Immature natural killer cell (primary cell): ENCODE measurements at regions not wholly inside any gene's neighbourhood (a gene's known extent, or its start where the extent isn't known, plus 50 kb on each side); places are given as distances from the start of the nearest gene placed in this dataset.

Experiments used
- DNase-seq, 3 donors: peaks; one replicate each; pipeline ENCODE4 v3.0.0; 2022; ENCODE audit warnings: mixed read lengths in 1 of 3
- H3K27ac Mint-ChIP-seq, 6 donors: one replicate each; pipeline ENCODE4 v1.8.0; 2020; ENCODE audit warnings: mixed read lengths in 6 of 6, mild to moderate bottlenecking in 5 of 6, inconsistent platforms in 4 of 6, moderate library complexity in 3 of 6
- H3K27me3 Mint-ChIP-seq, 3 donors: one replicate each; pipeline ENCODE4 v1.8.0; 2020 to 2021; ENCODE audit warnings: low read depth in 3 of 3, mild to moderate bottlenecking in 3 of 3, mixed read lengths in 3 of 3, moderate library complexity in 3 of 3, inconsistent platforms in 1 of 3
- H3K36me3 Mint-ChIP-seq, 3 donors: one replicate each; pipeline ENCODE4 v1.8.0; 2020; ENCODE audit warnings: mixed read lengths in 3 of 3, inconsistent platforms in 2 of 3, mild to moderate bottlenecking in 2 of 3
- H3K4me1 Mint-ChIP-seq, 2 donors: one replicate each; pipeline ENCODE4 v1.8.0; 2020; ENCODE audit warnings: inconsistent platforms in 2 of 2, mild to moderate bottlenecking in 2 of 2, mixed read lengths in 2 of 2, moderate library complexity in 1 of 2
- H3K4me3 Mint-ChIP-seq, 5 donors: one replicate each; pipeline ENCODE4 v1.8.0; 2020; ENCODE audit warnings: mild to moderate bottlenecking in 5 of 5, mixed read lengths in 5 of 5, inconsistent platforms in 3 of 5, moderate library complexity in 3 of 5
- H3K9me3 Mint-ChIP-seq, 6 donors: one replicate each; pipeline ENCODE4 v1.8.0; 2020; ENCODE audit warnings: mild to moderate bottlenecking in 6 of 6, mixed read lengths in 6 of 6, inconsistent platforms in 4 of 6, moderate library complexity in 3 of 6

DNA sequence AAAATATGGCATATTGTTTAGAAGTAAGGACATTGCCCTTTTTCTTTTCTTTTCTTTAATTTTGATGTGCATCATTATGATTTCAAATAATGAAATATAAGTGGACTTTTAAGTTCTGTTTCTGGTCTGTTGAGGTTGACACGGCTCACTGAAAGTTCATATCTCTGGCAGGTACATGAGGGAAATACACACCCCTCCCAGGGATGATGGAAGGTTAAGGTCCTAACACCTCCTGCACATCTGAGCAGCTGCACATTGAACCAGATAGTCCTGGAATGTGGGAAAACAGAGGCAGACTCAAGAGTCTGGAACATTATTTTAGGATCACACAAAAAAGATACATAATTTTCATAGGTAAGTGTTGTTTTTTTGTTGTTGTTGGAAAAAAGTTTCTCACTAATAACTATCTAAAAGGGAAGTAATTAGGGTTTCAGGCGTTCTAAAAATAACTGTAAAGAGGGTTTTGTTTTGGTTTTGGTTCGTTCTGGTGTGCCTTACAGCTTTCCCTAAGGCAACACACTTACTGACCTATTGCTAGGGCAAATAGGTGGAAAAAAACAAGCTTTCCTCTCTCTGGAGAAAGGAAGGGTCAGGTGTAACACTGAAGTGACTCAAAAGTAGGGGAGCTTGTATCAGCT lies 201.2 kb upstream of the PRKCQ start:
- no peak for DNase-seq
- no peaks in the 10 kb centered on the region for H3K4me1 Mint-ChIP-seq
- H3K9me3 Mint-ChIP-seq: no peaks in the 10 kb centered on the region
- H3K27ac Mint-ChIP-seq: no peak overlapping the region
- H3K27me3 Mint-ChIP-seq: peaks cover 4 to 24% (median 10%) of the 10 kb centered on the region in 3 donors
- no peak overlapping the region for H3K4me3 Mint-ChIP-seq
- H3K36me3 Mint-ChIP-seq: no peaks in the 10 kb centered on the region

DNA sequence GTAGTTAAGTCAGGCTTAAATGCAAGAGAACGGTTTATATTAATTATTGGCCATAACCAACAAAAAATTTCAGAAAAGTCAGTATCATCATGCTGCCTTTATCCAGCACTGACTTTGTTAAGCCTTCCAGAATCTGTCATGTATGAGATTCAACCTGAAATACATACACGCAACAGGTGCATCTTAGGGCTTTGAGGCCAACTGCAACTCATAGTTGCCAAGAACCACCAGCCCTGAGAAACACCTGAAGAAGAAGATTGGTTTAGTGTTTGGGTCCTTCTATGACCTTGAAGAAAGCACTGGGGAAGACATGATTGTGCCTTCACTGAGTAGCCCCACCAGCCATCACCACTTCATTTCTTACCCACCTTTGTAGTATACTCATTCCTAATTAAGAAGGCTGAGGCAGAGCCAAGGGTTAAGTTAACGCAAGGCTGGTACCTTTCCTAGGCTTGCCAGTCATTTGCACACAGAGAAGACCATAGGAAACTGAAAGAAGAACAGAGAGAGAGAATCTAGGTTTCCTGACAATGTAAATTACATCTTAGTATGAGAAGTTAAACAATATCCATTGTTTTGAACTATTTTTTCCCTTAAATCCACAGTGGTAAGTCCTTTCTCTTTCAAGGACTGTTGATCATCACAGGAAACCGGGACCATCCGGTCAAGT lies 200.1 kb upstream of the PRKCQ start:
- Mint-ChIP-seq H3K27ac (no peak overlapping the region), H3K4me1 (no peaks in the 10 kb centered on the region), H3K36me3 (no peaks in the 10 kb centered on the region), H3K9me3 (no peaks in the 10 kb centered on the region), H3K4me3 (no peak overlapping the region), H3K27me3 (peaks cover 7 to 24% (median 10%) of the 10 kb centered on the region in 3 donors)
- no peak for DNase-seq

DNA sequence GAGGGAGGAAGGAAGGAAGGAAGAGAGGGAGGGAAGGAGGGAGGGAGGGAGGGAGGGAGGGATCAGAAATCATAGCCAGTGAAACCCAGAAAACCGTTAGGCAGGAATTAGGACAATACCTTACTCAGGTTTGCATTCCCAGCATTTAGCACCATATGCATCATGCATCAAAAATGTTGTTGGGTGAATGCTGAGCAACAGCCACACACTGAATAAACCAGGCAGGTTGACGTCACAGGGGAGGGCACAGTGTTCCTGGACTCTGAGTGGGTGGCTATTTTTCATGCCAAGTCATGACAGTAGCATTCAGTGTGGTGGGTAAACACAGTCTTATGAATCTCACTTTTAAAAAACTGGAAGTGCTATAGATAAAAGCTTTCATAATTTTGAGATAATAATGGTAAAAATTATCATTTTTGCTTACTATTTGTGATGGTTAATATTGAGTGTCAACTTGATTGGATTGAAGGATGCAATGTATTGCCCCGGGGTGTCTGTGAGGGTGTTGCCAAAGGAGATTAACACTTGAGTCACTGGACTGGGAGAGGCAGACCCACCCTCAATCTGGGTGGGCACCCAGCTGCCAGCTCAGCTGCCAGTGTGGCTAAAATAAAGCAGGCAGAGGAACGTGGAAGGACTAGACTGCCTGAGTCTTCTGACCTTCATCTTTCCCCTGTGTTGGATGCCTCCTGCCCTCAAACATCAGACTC lies 199.1 kb upstream of the PRKCQ start:
- Mint-ChIP-seq H3K27me3 (peaks cover 7 to 26% (median 8%) of the 10 kb centered on the region in 3 donors), H3K4me3 (no peak overlapping the region), H3K9me3 (no peaks in the 10 kb centered on the region), H3K36me3 (no peaks in the 10 kb centered on the region), H3K4me1 (no peaks in the 10 kb centered on the region), H3K27ac (no peak overlapping the region)
- DNase-seq: no peak

DNA sequence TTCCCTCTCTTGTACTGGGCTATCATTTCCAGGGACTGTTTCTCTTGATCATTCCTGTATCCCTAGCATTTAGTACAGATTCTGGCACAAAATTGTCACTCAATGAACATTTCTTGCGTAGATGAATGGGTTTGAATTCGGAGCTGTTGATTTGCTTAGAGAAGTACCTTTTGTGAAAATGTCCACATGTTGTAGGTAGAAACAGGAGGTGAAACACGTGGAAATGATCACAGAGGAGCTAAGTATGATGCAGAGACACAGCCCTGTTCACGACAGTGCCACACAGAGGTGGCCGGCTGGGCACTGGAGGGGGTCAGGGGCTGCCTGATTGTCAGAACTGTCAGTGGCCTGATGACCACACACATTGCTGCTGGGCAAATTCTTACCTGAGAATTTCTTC lies 196.1 kb upstream of the PRKCQ start:
- no peaks in the 10 kb centered on the region for H3K4me1 Mint-ChIP-seq
- H3K27ac Mint-ChIP-seq: no peak overlapping the region
- no peak overlapping the region for H3K4me3 Mint-ChIP-seq
- no peak for DNase-seq
- H3K36me3 Mint-ChIP-seq: no peaks in the 10 kb centered on the region
- peaks cover 3 to 20% (median 10%) of the 10 kb centered on the region in 3 donors for H3K27me3 Mint-ChIP-seq
- H3K9me3 Mint-ChIP-seq: no peaks in the 10 kb centered on the region

DNA sequence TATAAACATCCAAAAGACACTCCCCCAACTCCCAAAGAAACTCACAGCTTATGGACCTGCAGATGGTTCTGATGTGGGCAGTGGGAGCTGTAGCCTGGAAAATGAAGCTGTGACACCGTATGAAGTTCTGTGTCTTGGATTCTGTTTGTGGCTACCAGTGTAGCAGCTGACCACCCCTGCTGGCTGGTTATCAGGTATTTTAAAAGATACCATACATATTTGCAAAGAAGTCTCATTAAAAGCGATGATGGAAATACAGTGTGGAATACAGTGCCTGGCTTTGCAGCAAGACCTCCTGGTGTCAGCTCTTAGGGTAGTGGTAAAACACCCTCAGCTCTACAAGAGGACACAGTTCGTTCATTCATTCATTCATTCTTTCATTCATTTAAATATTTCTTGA lies 194.3 kb upstream of the PRKCQ start:
- Mint-ChIP-seq H3K9me3 (no peaks in the 10 kb centered on the region), H3K27me3 (peaks cover 6 to 17% (median 9%) of the 10 kb centered on the region in 3 donors), H3K27ac (no peak overlapping the region), H3K4me1 (no peaks in the 10 kb centered on the region), H3K4me3 (no peak overlapping the region), H3K36me3 (no peaks in the 10 kb centered on the region)
- DNase-seq: no peak

DNA sequence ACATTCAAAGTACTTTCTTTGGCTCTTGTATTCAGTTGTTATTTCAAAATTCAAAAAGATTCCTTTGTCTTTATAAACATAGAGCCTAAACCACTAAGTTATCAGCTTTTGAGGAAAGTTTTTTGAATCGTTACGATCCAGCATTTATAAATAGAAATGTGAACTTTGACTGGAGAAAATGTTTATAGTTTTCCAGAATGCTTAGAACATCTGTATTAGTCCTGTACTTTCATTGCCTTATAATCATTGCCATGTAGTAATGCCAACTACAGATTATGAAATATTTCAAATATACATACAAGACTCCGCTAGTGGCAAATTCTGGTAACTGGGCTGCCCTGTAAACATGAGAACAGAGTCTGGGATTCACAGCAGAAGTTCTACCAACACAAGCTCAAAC lies 191.3 kb upstream of the PRKCQ start:
- Mint-ChIP-seq H3K4me3 (no peak overlapping the region), H3K36me3 (no peaks in the 10 kb centered on the region), H3K4me1 (no peaks in the 10 kb centered on the region), H3K27ac (no peak overlapping the region), H3K27me3 (peaks cover 2 to 8% (median 7%) of the 10 kb centered on the region in 3 donors), H3K9me3 (no peaks in the 10 kb centered on the region)
- DNase-seq: no peak

DNA sequence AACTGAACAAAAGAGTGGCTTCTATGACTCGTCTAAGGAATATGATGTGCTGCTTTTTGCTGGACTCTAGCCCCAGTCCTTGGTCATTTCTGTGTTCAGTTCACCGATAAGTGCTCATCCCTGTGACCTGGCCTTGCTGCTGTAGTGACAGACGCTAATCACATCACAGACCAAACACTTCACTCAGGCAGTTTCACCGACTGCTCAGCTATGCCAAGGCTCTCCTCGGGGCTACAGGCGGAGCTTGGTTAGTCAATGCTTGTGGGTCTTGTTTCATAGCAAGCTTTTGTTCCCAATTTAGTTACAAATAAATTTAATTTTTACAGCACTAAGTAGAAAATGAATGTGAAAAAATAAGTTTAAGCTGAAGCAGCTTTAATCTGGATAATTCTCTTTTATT lies 190.8 kb upstream of the PRKCQ start:
- Mint-ChIP-seq H3K27me3 (peaks cover 2 to 8% (median 4%) of the 10 kb centered on the region in 3 donors), H3K9me3 (no peaks in the 10 kb centered on the region), H3K4me3 (no peak overlapping the region), H3K36me3 (no peaks in the 10 kb centered on the region), H3K27ac (no peak overlapping the region), H3K4me1 (no peaks in the 10 kb centered on the region)
- DNase-seq: no peak

DNA sequence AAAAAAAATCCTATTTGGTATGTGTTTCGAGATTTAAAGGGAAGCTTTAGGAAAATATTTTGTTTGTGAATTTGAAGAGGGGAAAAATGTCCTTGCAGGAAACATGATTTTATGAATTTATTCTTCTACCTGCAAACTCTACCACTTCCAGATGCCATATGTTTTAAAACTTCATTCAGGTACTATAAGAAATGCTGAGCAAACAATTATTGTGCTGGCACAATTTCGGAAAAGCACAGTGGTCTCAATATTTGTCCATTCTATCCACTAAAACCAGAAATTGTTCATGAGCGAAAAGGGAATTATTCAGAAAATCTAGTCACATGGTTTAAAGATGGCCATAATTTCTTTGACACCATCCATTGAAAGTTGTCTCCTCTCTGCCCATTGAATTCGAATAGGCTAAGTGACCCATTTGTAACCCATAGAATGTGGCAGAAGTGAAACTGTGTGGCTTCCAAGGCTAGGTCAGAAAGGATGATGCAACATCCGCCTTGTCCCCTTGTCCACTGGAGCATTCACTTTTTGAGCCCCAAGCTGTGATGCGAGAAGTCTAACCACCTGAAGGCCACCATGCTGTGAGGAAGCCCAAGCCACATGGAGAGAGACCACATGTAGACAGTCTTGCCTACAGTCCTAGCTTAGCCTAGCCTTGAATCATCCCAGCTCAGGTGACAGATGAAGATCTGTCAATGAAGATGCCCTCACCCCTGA lies 189.8 kb upstream of the PRKCQ start:
- no peak overlapping the region for H3K4me3 Mint-ChIP-seq
- peaks cover 2 to 5% (median 4%) of the 10 kb centered on the region in 3 donors for H3K27me3 Mint-ChIP-seq
- DNase-seq: no peak
- no peak overlapping the region for H3K27ac Mint-ChIP-seq
- H3K36me3 Mint-ChIP-seq: no peaks in the 10 kb centered on the region
- no peaks in the 10 kb centered on the region for H3K4me1 Mint-ChIP-seq
- H3K9me3 Mint-ChIP-seq: no peaks in the 10 kb centered on the region

DNA sequence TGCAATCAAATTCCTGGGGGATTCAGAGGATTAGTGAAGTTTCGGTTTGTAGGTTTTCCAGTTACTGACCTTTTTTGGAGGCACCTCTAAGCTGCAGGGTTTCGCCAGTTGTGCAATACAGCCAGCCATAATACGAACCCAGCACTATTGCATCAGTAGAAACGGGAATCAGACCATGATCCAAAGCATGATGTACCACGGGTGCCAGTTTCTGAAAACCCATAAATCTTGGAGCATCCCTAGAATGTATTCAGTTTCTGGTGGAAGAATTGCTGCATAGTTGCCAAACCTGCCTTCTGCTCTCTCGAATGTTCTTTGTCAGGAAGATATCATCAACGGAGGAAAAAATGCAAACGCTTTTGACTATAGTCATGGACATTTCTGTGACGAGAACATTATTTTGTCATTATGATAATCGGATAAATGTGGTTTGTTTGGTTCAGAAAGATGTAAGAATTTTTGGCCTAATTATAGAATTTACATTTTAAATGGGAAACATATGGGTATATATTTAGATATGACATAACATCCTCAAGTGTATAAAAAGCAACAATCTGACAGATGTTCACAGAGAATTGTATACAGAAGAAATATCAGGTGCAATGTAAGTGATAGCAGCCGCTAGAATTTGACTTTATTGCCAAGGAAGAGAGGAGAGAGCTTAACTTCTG lies 186.2 kb upstream of the PRKCQ start:
- H3K27ac Mint-ChIP-seq: no peak overlapping the region
- peaks cover 6 to 9% (median 8%) of the 10 kb centered on the region in 3 donors for H3K27me3 Mint-ChIP-seq
- no peaks in the 10 kb centered on the region for H3K4me1 Mint-ChIP-seq
- no peaks in the 10 kb centered on the region for H3K9me3 Mint-ChIP-seq
- no peaks in the 10 kb centered on the region for H3K36me3 Mint-ChIP-seq
- no peak for DNase-seq
- no peak overlapping the region for H3K4me3 Mint-ChIP-seq

DNA sequence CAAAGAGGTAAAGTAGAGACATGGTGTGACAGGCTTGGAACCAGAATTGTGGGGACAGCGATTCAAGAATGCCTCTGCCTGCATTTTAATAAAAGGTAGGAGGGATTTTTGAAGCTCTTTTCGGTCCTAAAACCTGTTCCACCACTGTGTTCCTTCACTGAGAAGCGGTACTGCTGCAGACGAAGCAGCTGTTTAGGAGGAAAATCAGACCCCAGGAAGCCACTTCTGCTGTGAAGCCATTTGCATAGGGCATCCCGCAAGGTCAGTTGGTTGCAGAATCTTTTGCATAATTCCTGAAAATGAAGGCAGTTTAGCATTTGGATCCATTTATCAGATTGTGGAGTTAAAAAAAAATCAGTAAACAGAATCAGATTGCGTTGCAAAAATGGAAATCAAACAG lies 183.3 kb upstream of the PRKCQ start:
- H3K36me3 Mint-ChIP-seq: no peaks in the 10 kb centered on the region
- no peaks in the 10 kb centered on the region for H3K9me3 Mint-ChIP-seq
- no peaks in the 10 kb centered on the region for H3K4me1 Mint-ChIP-seq
- no peak overlapping the region for H3K27ac Mint-ChIP-seq
- no peak overlapping the region for H3K4me3 Mint-ChIP-seq
- DNase-seq: no peak
- H3K27me3 Mint-ChIP-seq: peaks cover 7 to 20% (median 11%) of the 10 kb centered on the region in 3 donors

DNA sequence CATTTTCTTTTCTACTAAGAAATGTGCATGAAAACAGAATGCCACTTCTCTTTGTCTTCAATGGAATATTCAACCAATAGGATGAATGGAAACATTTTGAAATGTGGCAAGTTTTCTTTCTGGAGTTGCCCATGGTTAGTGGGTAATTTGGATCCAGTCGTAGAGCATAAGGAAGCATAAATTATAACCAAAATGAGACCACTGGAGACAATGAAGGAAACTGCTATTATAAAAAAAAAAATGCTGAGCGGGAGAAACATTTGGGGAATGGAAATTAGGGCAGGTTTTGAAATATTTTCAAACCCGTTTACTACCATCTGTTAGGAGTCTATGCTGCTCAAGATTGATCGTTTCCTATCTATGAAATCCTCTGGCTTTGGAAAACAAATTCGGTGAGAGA lies 182.9 kb upstream of the PRKCQ start:
- no peaks in the 10 kb centered on the region for H3K9me3 Mint-ChIP-seq
- no peak for DNase-seq
- no peaks in the 10 kb centered on the region for H3K4me1 Mint-ChIP-seq
- H3K4me3 Mint-ChIP-seq: no peak overlapping the region
- no peaks in the 10 kb centered on the region for H3K36me3 Mint-ChIP-seq
- peaks cover 7 to 23% (median 11%) of the 10 kb centered on the region in 3 donors for H3K27me3 Mint-ChIP-seq
- H3K27ac Mint-ChIP-seq: no peak overlapping the region

DNA sequence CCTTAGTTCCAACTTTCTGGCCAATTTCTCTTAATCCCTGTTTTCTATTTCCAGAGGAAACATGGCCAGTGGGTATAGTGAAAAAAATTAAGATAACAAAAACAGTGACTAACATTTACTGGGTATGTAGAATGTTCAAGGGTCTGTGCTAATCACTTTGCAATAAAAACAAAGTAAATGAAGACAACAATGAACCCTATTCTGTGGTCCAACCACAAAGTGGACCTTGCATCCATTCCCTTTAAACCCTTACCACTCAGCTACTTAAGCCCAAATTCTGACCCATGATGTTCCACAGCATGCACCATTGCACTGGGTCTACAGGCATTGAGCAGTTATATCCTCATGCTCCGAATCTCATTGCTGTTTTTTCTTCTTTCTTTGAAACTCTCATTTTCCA lies 179.9 kb upstream of the PRKCQ start:
- no peak for DNase-seq
- Mint-ChIP-seq H3K4me3 (no peak overlapping the region), H3K4me1 (no peaks in the 10 kb centered on the region), H3K36me3 (no peaks in the 10 kb centered on the region), H3K27ac (no peak overlapping the region), H3K27me3 (peaks cover 5 to 28% (median 11%) of the 10 kb centered on the region in 3 donors), H3K9me3 (no peaks in the 10 kb centered on the region)

DNA sequence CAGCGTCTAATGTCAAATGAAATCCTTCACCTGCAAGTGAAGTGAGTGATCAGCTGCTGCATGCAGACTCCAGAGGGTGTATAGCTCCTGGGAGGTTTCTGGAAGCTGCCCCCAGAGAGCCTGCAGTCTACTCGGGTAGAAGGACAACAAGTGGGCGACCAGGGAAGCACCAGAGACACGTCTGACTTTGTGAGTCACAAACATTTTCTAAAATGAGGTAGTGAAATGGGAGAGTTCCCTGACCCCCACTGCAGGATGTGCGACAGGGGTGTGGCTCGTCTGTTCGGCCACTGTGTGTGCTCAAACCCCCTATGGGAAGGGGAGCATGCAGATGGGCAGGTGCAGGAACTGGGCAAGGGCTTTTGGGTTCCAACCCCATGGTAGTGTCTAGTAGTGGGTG lies 177.1 kb upstream of the PRKCQ start:
- Mint-ChIP-seq H3K27ac (no peak overlapping the region), H3K9me3 (no peaks in the 10 kb centered on the region), H3K4me1 (no peaks in the 10 kb centered on the region), H3K27me3 (peaks cover 6 to 28% (median 8%) of the 10 kb centered on the region in 3 donors), H3K36me3 (no peaks in the 10 kb centered on the region), H3K4me3 (no peak overlapping the region)
- no peak for DNase-seq
